GM19452 (cell line): ENCODE measurements at regions not wholly inside any gene's neighbourhood (a gene's known extent, or its start where the extent isn't known, plus 50 kb on each side); places are given as distances from the start of the nearest gene placed in this dataset.

ENCODE experiments used
- ATAC-seq: cut with Tn5 transposase; IDR thresholded peaks from one replicate; pipeline ENCODE4 v1.9.1; 2021; ENCODE audit not compliant: unreplicated experiment

GRCh38 chr16:65499566-65499965 lies 377.7 kb upstream of the CDH11 start:
- ATAC-seq: no peak

DNA sequence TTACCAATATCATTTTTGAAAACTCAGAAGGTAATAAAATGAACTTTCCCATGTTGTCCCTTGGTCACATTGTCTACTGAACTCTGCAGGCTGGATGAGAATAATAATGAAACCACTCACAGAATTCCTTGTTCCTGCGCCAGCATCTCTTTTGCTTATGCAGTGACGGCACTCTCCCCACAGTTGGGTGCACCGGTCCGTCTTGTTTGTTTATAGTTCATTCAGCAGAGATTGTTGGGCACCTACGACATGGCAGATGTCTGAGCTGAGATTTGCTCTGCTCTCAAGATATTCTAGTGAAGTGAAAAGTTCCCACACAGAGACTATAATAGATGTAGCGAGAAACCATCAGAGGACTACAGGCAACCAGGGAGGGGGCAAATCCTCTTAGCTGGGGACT lies 375.7 kb upstream of the CDH11 start:
- ATAC-seq: no peak

DNA sequence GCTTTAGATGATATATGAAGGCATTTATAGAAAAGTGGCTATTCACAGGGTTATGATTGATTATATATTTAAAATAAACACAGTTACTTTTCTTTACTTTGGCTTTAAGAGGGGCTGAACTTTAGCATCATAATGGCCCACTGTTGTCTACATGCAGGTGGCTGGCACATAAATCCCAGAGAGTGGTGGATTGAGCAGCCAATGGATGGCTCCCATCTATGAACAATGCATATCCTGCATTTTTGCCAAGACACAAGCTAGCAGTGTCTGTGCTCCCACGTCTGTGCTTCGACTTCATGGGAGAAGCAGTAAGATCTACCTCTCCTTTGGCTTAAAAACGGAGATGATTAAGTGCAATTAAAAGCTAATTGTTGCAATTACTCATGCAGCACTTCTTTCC lies 373.2 kb upstream of the CDH11 start:
- no peak for ATAC-seq

DNA sequence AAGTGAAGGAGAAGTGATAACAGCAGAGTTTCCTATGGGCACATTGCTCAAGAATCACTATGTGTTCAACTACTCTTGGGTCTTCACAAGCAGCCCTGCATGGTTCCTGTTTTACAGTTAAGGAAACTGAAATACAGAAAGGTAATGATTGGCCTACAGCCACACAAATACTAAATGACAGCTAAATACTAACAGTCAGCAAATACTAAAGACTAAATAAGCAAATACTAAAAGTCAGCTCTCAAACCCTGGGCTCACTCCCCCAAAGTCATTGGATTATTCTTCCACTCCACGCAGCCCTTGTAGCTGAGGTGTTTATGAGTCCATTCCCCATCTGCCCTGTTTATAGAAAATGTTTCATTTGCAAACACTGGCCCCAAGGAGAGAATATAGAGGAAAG lies 372.7 kb upstream of the CDH11 start:
- no peak for ATAC-seq

GRCh38 chr16:65494080-65494479 lies 372.2 kb upstream of the CDH11 start:
- no peak for ATAC-seq

GRCh38 chr16:65490286-65490685 lies 368.4 kb upstream of the CDH11 start:
- ATAC-seq: no peak

GRCh38 chr16:65489531-65490023 lies 367.7 kb upstream of the CDH11 start:
- ATAC-seq: no peak

- ATAC-seq: no peak
Measured at GRCh38 chr16:65487231-65487630, 365.4 kb upstream of the CDH11 start.

GRCh38 chr16:65481956-65482355 lies 360.1 kb upstream of the CDH11 start:
- ATAC-seq: no peak

DNA sequence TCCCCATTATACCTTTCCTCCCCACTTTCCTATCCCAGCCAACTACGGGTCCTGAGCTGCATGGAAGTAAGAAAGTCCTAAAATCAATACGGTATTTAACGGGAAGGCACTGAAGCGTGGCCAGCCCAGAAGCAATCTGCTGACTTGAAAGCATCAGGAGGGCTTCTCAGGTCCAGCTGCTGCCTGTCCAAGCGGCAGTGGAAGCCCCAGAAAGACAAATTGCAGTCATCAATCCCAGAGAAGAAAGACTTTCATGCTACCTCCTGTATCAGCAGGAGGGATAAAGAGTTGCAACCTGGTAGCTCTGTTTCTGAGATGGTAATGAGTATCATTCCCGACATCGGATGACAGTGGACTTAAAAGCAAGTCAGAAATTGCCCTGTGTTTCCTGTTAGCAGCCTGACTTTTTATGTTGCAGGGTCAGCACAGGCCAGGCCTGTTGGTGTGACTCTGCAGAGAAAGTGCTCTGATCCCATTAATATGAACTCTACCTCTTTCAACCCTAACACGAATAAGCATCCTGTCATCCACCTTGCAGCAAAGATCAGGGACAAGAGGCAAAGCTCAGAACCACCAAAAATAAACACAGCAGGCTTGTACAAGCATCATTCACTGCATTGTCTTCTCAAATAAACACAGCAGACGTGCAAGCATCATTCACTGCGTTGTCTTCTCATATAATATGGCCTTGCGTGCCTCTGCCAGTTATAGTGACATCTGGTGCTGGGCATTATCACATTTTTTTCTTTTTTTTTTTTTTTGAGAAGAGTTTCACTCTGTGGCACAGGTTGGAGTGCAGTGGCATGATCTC lies 358.6 kb upstream of the CDH11 start:
- no peak for ATAC-seq

GRCh38 chr16:65476448-65476955 lies 354.6 kb upstream of the CDH11 start:
- ATAC-seq: no peak

GRCh38 chr16:65473699-65474098 lies 351.8 kb upstream of the CDH11 start:
- ATAC-seq: no peak

DNA sequence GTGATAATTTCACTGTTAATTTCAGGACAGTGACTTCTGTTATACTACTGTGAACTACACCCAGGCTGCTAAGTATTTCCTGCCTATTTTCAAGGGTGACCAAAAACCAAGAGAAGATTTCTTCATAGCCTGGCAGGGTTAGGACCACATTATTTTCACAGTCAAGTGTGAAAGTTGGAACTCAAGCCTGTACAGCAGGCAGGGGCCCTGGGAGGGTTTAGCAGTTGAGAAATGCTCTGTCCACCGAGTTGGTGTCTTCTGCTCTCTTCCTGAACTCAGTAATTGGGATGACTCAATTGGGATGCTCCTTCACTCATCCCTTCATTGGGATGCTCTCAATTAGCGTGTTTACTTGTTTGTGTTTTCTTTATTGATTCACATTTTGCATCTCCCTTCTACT lies 347.3 kb upstream of the CDH11 start:
- ATAC-seq: no peak

- ATAC-seq: no peak
Measured at GRCh38 chr16:65468133-65468532, 346.3 kb upstream of the CDH11 start.

GRCh38 chr16:65463652-65464260 lies 341.9 kb upstream of the CDH11 start:
- ATAC-seq: no peak

- no peak for ATAC-seq
Measured at GRCh38 chr16:65457084-65457483, 335.2 kb upstream of the CDH11 start.

DNA sequence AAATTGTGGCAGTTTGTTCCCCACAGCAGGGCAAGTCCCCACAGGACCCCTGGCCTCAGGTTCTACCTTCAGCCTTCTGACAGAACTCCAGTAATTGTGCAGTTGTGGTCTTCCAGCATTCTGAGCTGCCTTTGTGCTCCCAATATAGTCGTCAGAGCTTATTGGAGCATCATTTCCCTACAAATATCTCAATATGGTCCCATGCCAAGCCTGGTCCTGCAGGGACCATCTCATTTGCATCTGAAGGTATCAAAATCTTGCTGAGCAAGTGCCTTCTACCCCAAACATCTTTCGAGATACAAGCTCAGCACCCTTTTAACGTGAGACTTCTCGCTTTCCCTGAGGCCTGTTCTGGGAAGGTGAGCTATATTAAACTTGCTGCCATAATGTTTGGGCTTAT lies 333.9 kb upstream of the CDH11 start:
- no peak for ATAC-seq

GRCh38 chr16:65453646-65454045 lies 331.8 kb upstream of the CDH11 start:
- no peak for ATAC-seq

DNA sequence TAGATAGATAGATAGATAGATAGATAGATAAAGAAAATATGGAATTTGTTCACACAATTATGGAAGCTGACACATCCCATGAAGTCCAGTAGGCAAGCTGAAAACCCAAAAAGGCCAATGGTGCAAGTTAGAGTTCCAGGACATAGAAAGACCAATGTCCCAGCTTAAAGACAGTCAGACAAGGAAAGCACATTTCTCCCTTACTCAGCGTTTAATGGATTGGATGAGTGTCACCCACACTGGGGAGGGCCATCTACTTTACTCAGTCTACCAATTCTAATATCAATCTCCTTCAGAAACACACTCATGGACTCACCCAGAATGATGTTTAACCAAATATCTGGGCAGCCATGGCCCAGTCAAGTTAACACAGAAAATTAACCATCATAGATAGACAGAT lies 327.7 kb upstream of the CDH11 start:
- no peak for ATAC-seq

DNA sequence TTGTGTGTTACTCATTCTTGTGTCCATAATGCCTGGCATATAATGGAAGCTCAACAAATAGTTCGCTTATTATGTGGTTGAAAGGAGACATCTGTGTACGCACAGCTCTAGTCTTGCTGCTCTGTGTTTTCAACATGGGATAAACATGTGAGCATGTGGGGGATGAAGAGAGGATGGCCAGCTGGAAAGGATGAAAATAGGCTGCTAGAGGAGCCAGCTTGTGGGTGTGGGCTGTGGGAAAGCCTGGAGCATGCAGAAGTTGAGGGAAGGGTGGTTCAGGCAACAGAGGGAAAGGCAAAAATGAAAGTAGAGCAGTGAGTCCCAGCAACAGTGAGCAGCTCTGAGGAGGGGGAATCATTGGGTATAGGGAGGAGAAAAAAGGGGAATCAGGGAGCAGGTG lies 324.6 kb upstream of the CDH11 start:
- ATAC-seq: no peak

DNA sequence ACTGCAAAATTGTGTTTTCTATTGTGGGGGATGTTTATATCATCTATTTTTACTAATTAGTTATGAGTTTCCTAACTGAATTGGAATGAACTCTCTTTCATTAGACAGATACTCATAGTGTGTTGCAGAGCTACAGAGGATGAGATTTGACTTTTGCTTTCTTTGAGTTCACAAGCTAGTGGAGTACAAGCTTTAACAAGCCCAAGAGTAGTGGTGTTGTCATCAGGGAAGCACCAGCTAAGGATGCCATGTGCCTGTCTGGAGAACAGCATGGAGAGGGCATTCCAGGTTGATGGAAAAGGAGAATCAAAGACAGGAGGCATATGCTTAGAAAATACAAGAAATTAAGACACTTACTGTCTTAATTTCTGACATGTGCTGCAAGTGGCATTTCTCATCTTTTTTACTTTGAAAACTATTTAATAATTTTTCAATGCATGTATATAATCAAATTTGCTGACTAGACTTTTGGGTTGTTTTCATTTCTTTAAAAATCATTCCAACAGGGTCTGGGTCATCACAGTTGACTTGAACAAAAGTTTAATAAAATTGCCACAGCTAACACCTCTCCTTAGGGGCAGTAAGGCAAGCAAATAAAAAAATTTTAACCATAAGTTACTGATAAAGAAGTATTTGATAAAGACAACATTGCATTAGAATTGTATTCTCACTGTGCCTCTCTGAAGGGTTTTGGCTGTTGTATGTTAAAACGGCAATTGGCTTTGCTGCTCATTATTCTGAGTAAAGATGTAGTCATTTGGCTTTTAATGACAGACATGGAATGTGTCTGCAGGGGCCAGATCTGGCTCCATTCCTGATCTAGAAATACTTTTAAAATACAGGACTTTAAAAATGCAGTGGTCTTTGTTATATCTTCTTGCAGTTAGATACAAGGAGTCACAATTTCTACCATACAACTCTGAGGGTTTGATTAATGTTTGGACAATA lies 323.7 kb upstream of the CDH11 start:
- no peak for ATAC-seq
